ENCODE measurements at regions not wholly inside any gene's neighbourhood (a gene's known extent, or its start where the extent isn't known, plus 50 kb on each side); places are given as distances from the start of the nearest gene placed in this dataset.
"Not testable (repeated sequence)": the region's sequence is repeated elsewhere in the genome, so short reads cannot be mapped to it uniquely, and the experiment has no call there.

DNA sequence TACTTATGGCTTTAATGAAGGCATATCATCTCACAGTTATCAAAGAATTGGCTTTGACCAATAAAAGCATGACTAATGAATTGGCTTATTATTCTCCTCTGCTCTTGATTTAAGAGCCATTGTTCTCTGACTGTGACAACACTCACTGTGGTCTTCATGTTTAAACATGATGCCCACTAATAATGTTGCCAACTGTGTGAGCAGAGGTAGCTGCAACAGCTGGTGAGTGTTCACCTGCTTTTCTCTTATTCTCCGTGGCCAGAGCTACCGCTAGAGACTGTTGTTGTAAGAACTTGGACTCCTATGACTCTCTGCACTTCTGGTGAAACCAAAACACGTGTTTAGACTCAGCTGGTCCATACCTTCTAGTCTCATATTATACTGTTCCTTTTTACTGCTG, 335.9 kb downstream of the XPNPEP1 start:
- H3K9me3 ChIP-seq = no peaks in the 10 kb centered on the region
- no peaks in the 10 kb centered on the region for H3K36me3 ChIP-seq (ENCODE audit: low read depth, missing control alignments)
- H3K27me3 ChIP-seq = no peaks in the 10 kb centered on the region
- intact Hi-C loops (cut with DNase I; ENCODE audit: low total_unique reads) = no loop called here
- TF ChIP-seq, protein P1, sequence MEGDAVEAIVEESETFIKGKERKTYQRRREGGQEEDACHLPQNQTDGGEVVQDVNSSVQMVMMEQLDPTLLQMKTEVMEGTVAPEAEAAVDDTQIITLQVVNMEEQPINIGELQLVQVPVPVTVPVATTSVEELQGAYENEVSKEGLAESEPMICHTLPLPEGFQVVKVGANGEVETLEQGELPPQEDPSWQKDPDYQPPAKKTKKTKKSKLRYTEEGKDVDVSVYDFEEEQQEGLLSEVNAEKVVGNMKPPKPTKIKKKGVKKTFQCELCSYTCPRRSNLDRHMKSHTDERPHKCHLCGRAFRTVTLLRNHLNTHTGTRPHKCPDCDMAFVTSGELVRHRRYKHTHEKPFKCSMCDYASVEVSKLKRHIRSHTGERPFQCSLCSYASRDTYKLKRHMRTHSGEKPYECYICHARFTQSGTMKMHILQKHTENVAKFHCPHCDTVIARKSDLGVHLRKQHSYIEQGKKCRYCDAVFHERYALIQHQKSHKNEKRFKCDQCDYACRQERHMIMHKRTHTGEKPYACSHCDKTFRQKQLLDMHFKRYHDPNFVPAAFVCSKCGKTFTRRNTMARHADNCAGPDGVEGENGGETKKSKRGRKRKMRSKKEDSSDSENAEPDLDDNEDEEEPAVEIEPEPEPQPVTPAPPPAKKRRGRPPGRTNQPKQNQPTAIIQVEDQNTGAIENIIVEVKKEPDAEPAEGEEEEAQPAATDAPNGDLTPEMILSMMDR (IDR thresholded peaks at IDR 0.05) = no peak
- no peak for TF ChIP-seq POLR2A (IDR thresholded peaks at IDR 0.05)
- no peaks in the 10 kb centered on the region for H3K4me1 ChIP-seq
- 89 to 90% methylated on average over 3 of the region's 3 CpGs for whole genome bisulfite sequencing, 2 donors
- H3K27ac ChIP-seq = no peak overlapping the region
- no peak for DNase-seq
- no peak overlapping the region for H3K4me3 ChIP-seq

DNA sequence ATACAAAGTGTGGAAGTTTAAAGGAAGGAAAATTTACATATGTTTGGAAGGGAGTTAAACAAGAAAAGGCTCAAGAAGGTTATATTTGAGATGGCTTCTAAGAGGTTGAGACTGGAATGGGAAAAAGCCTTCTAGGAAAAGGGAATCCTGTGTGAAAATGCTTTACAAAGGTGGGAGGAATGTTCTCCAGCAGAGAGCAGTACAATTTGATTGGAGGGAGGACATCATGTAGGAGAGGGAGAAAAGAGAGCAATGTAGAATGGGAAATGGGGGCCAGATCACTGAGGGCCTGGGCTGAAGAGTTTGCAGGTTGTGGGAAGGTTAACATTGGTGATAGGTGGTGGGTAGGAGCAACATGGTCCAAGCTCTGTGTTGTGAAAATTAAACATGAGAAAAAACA, 366.9 kb downstream of the XPNPEP1 start:
- no peak for DNase-seq
- no peaks in the 10 kb centered on the region for H3K4me1 ChIP-seq
- no peaks in the 10 kb centered on the region for H3K27me3 ChIP-seq
- no peak overlapping the region for H3K27ac ChIP-seq
- no peak overlapping the region for H3K4me3 ChIP-seq
- no peaks in the 10 kb centered on the region for H3K36me3 ChIP-seq (ENCODE audit: low read depth, missing control alignments)
- intact Hi-C loops (cut with DNase I; ENCODE audit: low total_unique reads) = no loop called here
- no peak for TF ChIP-seq POLR2A (IDR thresholded peaks at IDR 0.05)
- TF ChIP-seq, protein P1 (IDR thresholded peaks at IDR 0.05) = no peak
- H3K9me3 ChIP-seq = no peaks in the 10 kb centered on the region

DNA sequence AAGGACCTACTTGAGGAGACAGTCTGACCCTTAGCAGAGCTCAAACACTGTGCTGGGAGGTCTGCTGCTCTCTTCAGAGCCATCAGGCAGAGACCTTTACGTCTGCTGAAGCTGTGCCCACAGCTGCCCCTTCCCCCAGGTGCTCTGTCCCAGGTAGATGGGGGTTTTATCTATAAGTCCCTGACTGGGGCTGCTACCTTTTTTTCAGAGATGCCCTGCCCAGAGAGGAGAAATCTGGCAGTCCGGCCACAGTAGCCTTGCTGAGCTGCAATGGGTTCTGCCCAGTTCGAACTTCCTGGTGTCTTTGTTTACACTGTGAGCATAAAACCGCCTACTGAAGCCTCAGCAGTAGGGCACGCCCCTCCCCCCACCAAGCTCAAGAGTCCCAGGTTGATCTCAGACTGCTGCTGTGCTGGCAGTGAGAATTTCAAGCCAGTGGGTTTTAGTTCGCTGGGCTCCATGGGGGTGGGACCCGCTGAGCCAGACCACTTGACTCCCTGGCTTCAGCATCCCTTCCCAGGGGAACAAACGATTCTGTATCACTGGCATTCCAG, 381.2 kb downstream of the XPNPEP1 start:
- H3K27ac ChIP-seq; H3K4me1 ChIP-seq; intact Hi-C loops (cut with DNase I; ENCODE audit: low total_unique reads); H3K27me3 ChIP-seq; H3K4me3 ChIP-seq; DNase-seq; H3K36me3 ChIP-seq (ENCODE audit: low read depth, missing control alignments); H3K9me3 ChIP-seq: not testable (repeated sequence)
- 75 to 92% methylated on average over 8 of the region's 8 CpGs for WGBS, 2 donors

DNA sequence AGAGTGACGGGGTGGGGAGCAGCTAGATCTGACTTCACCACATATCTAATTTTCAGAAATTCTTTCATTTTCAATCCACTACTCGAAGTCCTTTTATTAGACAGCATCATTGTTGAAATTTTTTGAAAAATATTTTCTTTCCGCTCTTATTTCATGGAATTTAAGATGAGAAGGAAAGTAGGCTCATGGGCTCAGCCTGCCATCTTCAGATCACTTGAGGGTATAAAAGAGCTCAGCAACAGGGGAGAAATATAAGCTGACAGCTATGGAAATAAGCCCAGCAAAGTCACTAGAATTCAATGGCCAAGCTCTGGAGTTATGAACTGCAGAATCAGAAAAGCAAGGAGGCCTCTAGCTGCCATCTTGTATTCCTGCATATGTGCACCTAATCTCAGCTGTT, 389.1 kb downstream of the XPNPEP1 start:
- no peaks in the 10 kb centered on the region for H3K9me3 ChIP-seq
- H3K27me3 ChIP-seq = no peaks in the 10 kb centered on the region
- no peaks in the 10 kb centered on the region for H3K36me3 ChIP-seq (ENCODE audit: low read depth, missing control alignments)
- DNase-seq = no peak
- intact Hi-C loops (cut with DNase I; ENCODE audit: low total_unique reads) = no loop called here
- H3K4me3 ChIP-seq = no peak overlapping the region
- TF ChIP-seq POLR2A (IDR thresholded peaks at IDR 0.05) = no peak
- TF ChIP-seq, protein P1 (IDR thresholded peaks at IDR 0.05) = no peak
- H3K4me1 ChIP-seq = no peaks in the 10 kb centered on the region
- no peak overlapping the region for H3K27ac ChIP-seq
- 64 to 70% methylated on average over 3 of the region's 3 CpGs for WGBS, 2 donors

DNA sequence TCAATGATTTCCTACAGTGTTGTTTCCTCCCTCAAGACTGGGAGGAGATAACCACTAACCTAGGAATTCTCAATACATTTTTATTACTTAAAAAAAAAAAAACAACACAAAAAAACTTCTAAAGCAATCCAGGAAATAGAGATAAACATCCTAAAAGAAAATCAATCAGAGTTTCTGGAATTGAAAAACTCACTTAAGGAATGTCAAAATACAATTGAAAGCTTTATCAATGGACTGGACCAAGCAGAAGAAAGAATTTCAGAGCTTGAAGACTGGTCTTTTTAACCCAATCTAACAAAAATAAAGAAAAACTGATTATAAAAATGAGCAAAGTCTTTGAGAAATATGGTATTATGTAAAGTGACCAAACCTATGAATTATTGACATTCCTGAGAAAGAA, 394.1 kb downstream of the XPNPEP1 start:
- H3K9me3 ChIP-seq = no peaks in the 10 kb centered on the region
- H3K4me3 ChIP-seq = no peak overlapping the region
- no peaks in the 10 kb centered on the region for H3K4me1 ChIP-seq
- no peak for DNase-seq
- no peaks in the 10 kb centered on the region for H3K36me3 ChIP-seq (ENCODE audit: low read depth, missing control alignments)
- intact Hi-C loops (cut with DNase I; ENCODE audit: low total_unique reads) = no loop called here
- no peak overlapping the region for H3K27ac ChIP-seq
- no peaks in the 10 kb centered on the region for H3K27me3 ChIP-seq
- TF ChIP-seq, protein P1 (IDR thresholded peaks at IDR 0.05) = no peak
- no peak for TF ChIP-seq POLR2A (IDR thresholded peaks at IDR 0.05)

Measured in testis (tissue), 2 donors.